ENCODE measurements at regions not wholly inside any gene's neighbourhood (a gene's known extent, or its start where the extent isn't known, plus 50 kb on each side); places are given as distances from the start of the nearest gene placed in this dataset.

DNA sequence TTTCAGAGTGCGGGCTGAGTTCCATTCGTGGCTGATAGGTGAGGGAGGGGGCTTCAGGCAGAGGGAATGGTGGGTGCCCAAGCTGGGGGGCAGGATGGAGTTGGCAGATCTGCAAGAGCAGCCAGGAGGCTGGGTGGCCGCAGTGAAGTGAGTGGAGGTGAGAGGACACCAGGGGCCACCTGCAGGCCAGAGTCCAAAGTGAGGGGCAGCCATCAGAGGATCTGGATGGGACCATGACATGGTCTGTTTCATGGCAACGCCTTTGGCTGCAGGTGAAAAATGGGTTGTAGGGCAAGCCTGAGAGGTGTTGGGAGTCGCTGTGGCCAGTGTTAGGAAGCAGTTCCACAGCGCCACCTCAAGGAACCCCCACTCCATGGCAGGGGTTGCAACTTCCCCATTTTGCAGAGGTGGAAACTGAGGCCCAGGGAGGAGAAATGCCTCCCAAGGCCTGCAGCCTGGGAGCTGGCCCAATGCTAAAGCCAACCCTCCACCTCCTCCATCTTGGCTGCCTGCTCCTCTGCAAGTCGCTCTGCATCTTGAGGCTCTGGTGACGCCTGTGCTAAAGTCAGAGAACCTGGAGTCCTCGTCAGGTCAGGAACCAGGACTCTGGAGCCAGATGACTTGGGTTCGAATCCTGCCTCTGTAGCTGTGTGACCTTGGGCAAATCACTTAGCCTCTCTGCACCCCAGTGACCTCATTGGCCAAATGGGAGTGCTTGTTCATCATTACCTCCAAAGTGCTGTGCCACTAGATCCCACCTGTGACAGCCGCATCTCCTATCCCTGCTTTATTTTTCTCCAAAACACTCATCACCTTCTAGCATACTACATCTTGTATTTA is 153.8 kb downstream of the CEBPB start (continued):
- TF ChIP-seq, protein P1, sequence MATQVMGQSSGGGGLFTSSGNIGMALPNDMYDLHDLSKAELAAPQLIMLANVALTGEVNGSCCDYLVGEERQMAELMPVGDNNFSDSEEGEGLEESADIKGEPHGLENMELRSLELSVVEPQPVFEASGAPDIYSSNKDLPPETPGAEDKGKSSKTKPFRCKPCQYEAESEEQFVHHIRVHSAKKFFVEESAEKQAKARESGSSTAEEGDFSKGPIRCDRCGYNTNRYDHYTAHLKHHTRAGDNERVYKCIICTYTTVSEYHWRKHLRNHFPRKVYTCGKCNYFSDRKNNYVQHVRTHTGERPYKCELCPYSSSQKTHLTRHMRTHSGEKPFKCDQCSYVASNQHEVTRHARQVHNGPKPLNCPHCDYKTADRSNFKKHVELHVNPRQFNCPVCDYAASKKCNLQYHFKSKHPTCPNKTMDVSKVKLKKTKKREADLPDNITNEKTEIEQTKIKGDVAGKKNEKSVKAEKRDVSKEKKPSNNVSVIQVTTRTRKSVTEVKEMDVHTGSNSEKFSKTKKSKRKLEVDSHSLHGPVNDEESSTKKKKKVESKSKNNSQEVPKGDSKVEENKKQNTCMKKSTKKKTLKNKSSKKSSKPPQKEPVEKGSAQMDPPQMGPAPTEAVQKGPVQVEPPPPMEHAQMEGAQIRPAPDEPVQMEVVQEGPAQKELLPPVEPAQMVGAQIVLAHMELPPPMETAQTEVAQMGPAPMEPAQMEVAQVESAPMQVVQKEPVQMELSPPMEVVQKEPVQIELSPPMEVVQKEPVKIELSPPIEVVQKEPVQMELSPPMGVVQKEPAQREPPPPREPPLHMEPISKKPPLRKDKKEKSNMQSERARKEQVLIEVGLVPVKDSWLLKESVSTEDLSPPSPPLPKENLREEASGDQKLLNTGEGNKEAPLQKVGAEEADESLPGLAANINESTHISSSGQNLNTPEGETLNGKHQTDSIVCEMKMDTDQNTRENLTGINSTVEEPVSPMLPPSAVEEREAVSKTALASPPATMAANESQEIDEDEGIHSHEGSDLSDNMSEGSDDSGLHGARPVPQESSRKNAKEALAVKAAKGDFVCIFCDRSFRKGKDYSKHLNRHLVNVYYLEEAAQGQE (IDR thresholded peaks at IDR 0.05; ENCODE audit: borderline replicate concordance): peak; percentile 83
- TF ChIP-seq, protein P1 (CRISPR knock-in tag; IDR thresholded peaks at IDR 0.05; ENCODE audit: low read depth): no peak
- TF ChIP-seq ADNP (tag; IDR thresholded peaks at IDR 0.05) (peak; percentile 93), RCOR1 (IDR thresholded peaks at IDR 0.05; ENCODE audit: borderline replicate concordance in 1 of 2, low read depth in 2 of 2, low read length in 2 of 2) (peak; percentile 42 to 92; a peak in 3 of 4 replicates), BCOR (IDR thresholded peaks at IDR 0.05) (peak; percentile 99), RBM25 (IDR thresholded peaks at IDR 0.05; ENCODE audit: low read depth, low read length, severe bottlenecking) (peak; percentile 95), TAF7 (tag; IDR thresholded peaks at IDR 0.05) (0 out of 2 replicates have a peak, but pooled peaks have one; percentile 19), CHD4 (IDR thresholded peaks at IDR 0.05; ENCODE audit: insufficient read depth, insufficient replicate concordance, low read depth, low read length, poor library complexity, severe bottlenecking) (peak; percentile 90), HDAC2 (IDR thresholded peaks at IDR 0.05) (peak; percentile 92), SNRNP70 (optimal IDR thresholded peaks at IDR 0.05; ENCODE audit: low read depth, low read length) (no peak)
- TF ChIP-seq, protein P2, sequence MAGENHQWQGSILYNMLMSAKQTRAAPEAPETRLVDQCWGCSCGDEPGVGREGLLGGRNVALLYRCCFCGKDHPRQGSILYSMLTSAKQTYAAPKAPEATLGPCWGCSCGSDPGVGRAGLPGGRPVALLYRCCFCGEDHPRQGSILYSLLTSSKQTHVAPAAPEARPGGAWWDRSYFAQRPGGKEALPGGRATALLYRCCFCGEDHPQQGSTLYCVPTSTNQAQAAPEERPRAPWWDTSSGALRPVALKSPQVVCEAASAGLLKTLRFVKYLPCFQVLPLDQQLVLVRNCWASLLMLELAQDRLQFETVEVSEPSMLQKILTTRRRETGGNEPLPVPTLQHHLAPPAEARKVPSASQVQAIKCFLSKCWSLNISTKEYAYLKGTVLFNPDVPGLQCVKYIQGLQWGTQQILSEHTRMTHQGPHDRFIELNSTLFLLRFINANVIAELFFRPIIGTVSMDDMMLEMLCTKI (IDR thresholded peaks at IDR 0.05; ENCODE audit: partially characterized antibody): no peak

All from K562 (cell line).